ENCODE measurements at regions not wholly inside any gene's neighbourhood (a gene's known extent, or its start where the extent isn't known, plus 50 kb on each side); places are given as distances from the start of the nearest gene placed in this dataset.

- TF ChIP-seq EZH2 (IDR thresholded peaks at IDR 0.05; ENCODE audit: borderline replicate concordance, insufficient read depth, low read length, poor library complexity, severe bottlenecking) (no peak), POLR2AphosphoS5 (IDR thresholded peaks at IDR 0.05) (no peak), MXI1 (conservative IDR thresholded peaks at IDR 0.05; ENCODE audit: poor library complexity, severe bottlenecking) (no peak), SMC3 (conservative IDR thresholded peaks at IDR 0.05; ENCODE audit: poor library complexity) (no peak), RAD21 (conservative IDR thresholded peaks at IDR 0.05) (no peak), REST (IDR thresholded peaks at IDR 0.05; ENCODE audit: borderline replicate concordance) (no peak), CTCF (IDR thresholded peaks at IDR 0.05; ENCODE audit: poor library complexity, severe bottlenecking) (no peak), TAF1 (IDR thresholded peaks at IDR 0.05; ENCODE audit: low read depth) (no peak), EP300 (conservative IDR thresholded peaks at IDR 0.05; ENCODE audit: poor library complexity, severe bottlenecking) (no peak)
Measured at GRCh38 chr6:23089981-23090380, 520.6 kb downstream of the HDGFL1 start.

GRCh38 chr6:23091795-23092194 lies 522.4 kb downstream of the HDGFL1 start:
- Histone ChIP-seq H3K9me2 (ENCODE audit: insufficient read depth, low read length) (no peaks in the 10 kb centered on the region), H3K36me3 (ENCODE audit: insufficient read depth, low read length) (no peaks in the 10 kb centered on the region), H3K9me3 (ENCODE audit: low read length) (no peaks in the 10 kb centered on the region), H3K27me3 (ENCODE audit: insufficient read depth, low read depth, low read length) (no peaks in the 10 kb centered on the region), H3K9ac (ENCODE audit: low read length) (no peak overlapping the region), H3K4me2 (ENCODE audit: low read length) (no peak overlapping the region), H3K4me3 (ENCODE audit: low read length) (no peak overlapping the region), H3F3A (ENCODE audit: insufficient read depth, low read length, poor library complexity, severe bottlenecking) (no peaks in the 10 kb centered on the region), H3K27ac (ENCODE audit: low read length) (no peak overlapping the region), H2AFZ (ENCODE audit: low read depth, low read length) (no peak overlapping the region), H4K20me1 (ENCODE audit: insufficient read depth) (no peaks in the 10 kb centered on the region), H3K79me2 (replicated peaks; ENCODE audit: insufficient read depth, low read length) (no peaks in the 10 kb centered on the region)
- TF ChIP-seq SMC3 (conservative IDR thresholded peaks at IDR 0.05; ENCODE audit: poor library complexity): no peak
- no peak for TF ChIP-seq EZH2 (IDR thresholded peaks at IDR 0.05; ENCODE audit: borderline replicate concordance, insufficient read depth, low read length, poor library complexity, severe bottlenecking)
- no peak for TF ChIP-seq CTCF (IDR thresholded peaks at IDR 0.05; ENCODE audit: poor library complexity, severe bottlenecking)
- no peak for TF ChIP-seq MXI1 (conservative IDR thresholded peaks at IDR 0.05; ENCODE audit: poor library complexity, severe bottlenecking)

More at GRCh38 chr6:23089981-23090380, 520.6 kb downstream of the HDGFL1 start:
- Histone ChIP-seq H4K20me1 (ENCODE audit: insufficient read depth) (no peaks in the 10 kb centered on the region), H2AFZ (ENCODE audit: low read depth, low read length) (no peak overlapping the region), H3K9ac (ENCODE audit: low read length) (no peak overlapping the region), H3K9me3 (ENCODE audit: low read length) (no peaks in the 10 kb centered on the region), H3K27ac (ENCODE audit: low read length) (no peak overlapping the region), H3K27me3 (ENCODE audit: insufficient read depth, low read depth, low read length) (no peaks in the 10 kb centered on the region), H3K4me2 (ENCODE audit: low read length) (no peak overlapping the region), H3K36me3 (ENCODE audit: insufficient read depth, low read length) (no peaks in the 10 kb centered on the region), H3K4me3 (ENCODE audit: low read length) (no peak overlapping the region), H3K79me2 (replicated peaks; ENCODE audit: insufficient read depth, low read length) (no peaks in the 10 kb centered on the region), H3K9me2 (ENCODE audit: insufficient read depth, low read length) (no peaks in the 10 kb centered on the region), H3F3A (ENCODE audit: insufficient read depth, low read length, poor library complexity, severe bottlenecking) (no peaks in the 10 kb centered on the region)

Data from neural cell (in vitro differentiated cells).